ENCODE measurements at regions not wholly inside any gene's neighbourhood (a gene's known extent, or its start where the extent isn't known, plus 50 kb on each side); places are given as distances from the start of the nearest gene placed in this dataset.

DNA sequence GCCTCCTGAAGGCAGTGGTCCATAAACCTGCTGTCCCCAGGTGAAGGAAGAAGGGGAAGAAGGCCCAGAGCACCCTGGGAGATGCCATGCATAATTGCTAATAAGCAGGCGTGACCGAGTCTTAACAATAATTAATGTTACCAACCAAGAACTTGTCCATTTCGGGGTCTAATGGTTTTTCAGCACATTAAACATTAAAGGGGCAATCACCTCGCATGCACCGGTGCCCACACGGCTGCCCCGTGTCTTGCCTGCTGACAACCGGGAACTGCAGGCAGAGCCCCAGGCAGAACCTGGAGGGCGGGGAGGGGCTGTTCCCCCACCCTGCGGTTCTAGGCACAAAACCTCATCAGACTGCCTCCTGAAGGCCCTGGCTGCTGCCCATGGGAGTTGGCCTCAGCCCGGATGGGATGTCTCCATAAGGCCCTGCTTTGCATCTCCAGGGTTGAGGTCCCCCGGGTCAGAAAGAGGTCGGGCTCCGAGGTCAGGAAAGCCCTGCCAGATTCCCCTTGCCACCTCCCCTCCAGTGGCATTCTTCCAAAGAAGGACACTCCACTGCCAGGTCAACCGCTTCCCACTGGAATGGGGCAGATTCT, 169.0 kb downstream of the BUD13 start:
- intact Hi-C loops (cut with DNase I; ENCODE audit: low total_unique reads) = no loop called here
- Histone ChIP-seq H3K9me3 (no peaks in the 10 kb centered on the region), H3K4me1 (no peaks in the 10 kb centered on the region), H3K4me3 (no peak overlapping the region), H3K27me3 (no peaks in the 10 kb centered on the region), H3K36me3 (ENCODE audit: low read depth, missing control alignments) (no peaks in the 10 kb centered on the region), H3K27ac (no peak overlapping the region)
- DNase-seq = no peak
- TF ChIP-seq POLR2A (IDR thresholded peaks at IDR 0.05) (no peak), CTCF (IDR thresholded peaks at IDR 0.05) (no peak)
- WGBS, 2 donors = 88 to 91% methylated on average over 14 to 15 of the region's 15 CpGs

- no peak overlapping the region for H3K27ac ChIP-seq
- TF ChIP-seq CTCF (IDR thresholded peaks at IDR 0.05) = no peak
- TF ChIP-seq POLR2A (IDR thresholded peaks at IDR 0.05) = no peak
- no peak overlapping the region for H3K4me3 ChIP-seq
- WGBS, 2 donors = 26 to 39% methylated on average over 3 of the region's 3 CpGs
- intact Hi-C loops (cut with DNase I; ENCODE audit: low total_unique reads) = no loop called here
- no peaks in the 10 kb centered on the region for H3K36me3 ChIP-seq (ENCODE audit: low read depth, missing control alignments)
- no peak for DNase-seq
- H3K27me3 ChIP-seq = no peaks in the 10 kb centered on the region
- no peaks in the 10 kb centered on the region for H3K4me1 ChIP-seq
- no peaks in the 10 kb centered on the region for H3K9me3 ChIP-seq
These were observed 170.2 kb downstream of the BUD13 start for GRCh38 chr11:116602637-116602942.

DNA sequence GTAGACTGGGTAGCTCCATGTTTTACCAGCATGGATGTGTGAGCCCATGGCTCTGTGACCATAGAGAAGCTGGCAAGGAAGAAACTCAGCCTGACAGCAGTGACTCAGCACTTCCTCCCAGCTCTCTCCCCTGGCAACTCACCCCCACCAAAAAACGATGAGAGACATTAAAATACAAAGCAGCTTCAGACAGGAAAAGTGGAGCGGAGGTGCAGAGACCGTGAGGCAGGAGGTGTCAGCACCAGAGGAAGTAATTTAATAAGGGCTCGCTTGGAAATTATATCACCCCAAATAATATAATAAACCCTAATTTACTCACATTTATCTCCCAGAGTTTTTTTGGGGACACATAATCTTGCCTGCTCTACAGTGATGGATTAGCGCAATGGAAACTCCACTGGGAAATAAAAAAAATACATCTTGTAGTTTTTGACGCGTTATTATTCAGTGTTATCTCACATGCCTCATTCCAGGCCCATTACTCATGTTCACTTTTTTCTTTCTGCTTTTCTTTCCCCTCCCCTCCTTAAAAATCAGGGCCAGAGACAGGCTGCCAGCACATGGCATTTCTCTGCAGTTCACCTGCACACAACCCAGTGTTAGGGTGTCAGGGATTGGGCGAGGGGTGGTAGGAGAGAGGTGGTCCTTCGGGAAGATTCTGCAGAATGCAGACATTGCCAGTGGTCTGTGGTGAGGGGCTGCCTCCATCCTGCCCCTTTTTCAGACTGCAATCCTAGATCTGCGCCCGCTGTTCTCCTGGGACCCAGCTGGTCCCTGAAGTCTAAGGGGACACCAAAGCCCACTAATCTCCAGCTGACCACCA, 170.8 kb downstream of the BUD13 start:
- no peaks in the 10 kb centered on the region for H3K4me1 ChIP-seq
- WGBS, 2 donors = 60 to 68% methylated on average over 11 of the region's 11 CpGs
- no peaks in the 10 kb centered on the region for H3K27me3 ChIP-seq
- H3K4me3 ChIP-seq = no peak overlapping the region
- no peak for DNase-seq
- no peak for TF ChIP-seq CTCF (IDR thresholded peaks at IDR 0.05)
- no peak for TF ChIP-seq POLR2A (IDR thresholded peaks at IDR 0.05)
- intact Hi-C loops (cut with DNase I; ENCODE audit: low total_unique reads) = no loop called here
- H3K36me3 ChIP-seq (ENCODE audit: low read depth, missing control alignments) = no peaks in the 10 kb centered on the region
- no peak overlapping the region for H3K27ac ChIP-seq
- no peaks in the 10 kb centered on the region for H3K9me3 ChIP-seq

GRCh38 chr11:116600930-116601329, 171.9 kb downstream of the BUD13 start:
- intact Hi-C loops (cut with DNase I; ENCODE audit: low total_unique reads) = no loop called here
- H3K4me3 ChIP-seq = no peak overlapping the region
- TF ChIP-seq CTCF (IDR thresholded peaks at IDR 0.05) (no peak), POLR2A (IDR thresholded peaks at IDR 0.05) (no peak)
- no peaks in the 10 kb centered on the region for H3K9me3 ChIP-seq
- no peaks in the 10 kb centered on the region for H3K36me3 ChIP-seq (ENCODE audit: low read depth, missing control alignments)
- H3K27me3 ChIP-seq = no peaks in the 10 kb centered on the region
- H3K4me1 ChIP-seq = no peaks in the 10 kb centered on the region
- H3K27ac ChIP-seq = no peak overlapping the region
- no peak for DNase-seq
- 70 to 92% methylated on average over 3 to 4 of the region's 4 CpGs for WGBS, 2 donors

GRCh38 chr11:116598556-116598955, 174.2 kb downstream of the BUD13 start:
- intact Hi-C loops (cut with DNase I; ENCODE audit: low total_unique reads) = no loop called here
- no peak overlapping the region for H3K4me3 ChIP-seq
- H3K36me3 ChIP-seq (ENCODE audit: low read depth, missing control alignments) = no peaks in the 10 kb centered on the region
- no peaks in the 10 kb centered on the region for H3K4me1 ChIP-seq
- no peak for TF ChIP-seq POLR2A (IDR thresholded peaks at IDR 0.05)
- no peak for TF ChIP-seq CTCF (IDR thresholded peaks at IDR 0.05)
- H3K27me3 ChIP-seq = no peaks in the 10 kb centered on the region
- no peaks in the 10 kb centered on the region for H3K9me3 ChIP-seq
- H3K27ac ChIP-seq = no peak overlapping the region
- 79 to 82% methylated on average over 3 of the region's 3 CpGs for WGBS, 2 donors
- no peak for DNase-seq
